GM12878 (cell line): ENCODE measurements at regions not wholly inside any gene's neighbourhood (a gene's known extent, or its start where the extent isn't known, plus 50 kb on each side); places are given as distances from the start of the nearest gene placed in this dataset.

Experiments used
- ATAC-seq: fragments of 200-7000 bp; cut with Tn5 transposase; 3 replicates; pipeline ENCODE4 v1.9.1; 2020; ENCODE audit warnings: mild to moderate bottlenecking, moderate library complexity
- BruUV-seq: library from RNA; stranded (reverse); fragments of 400-500 nt; replicated peaks from 2 replicates; lab custom pipeline; 2021; lab: Mats Ljungman, UMichigan
- CTCF ChIA-PET: fragments of 300-600 bp; sonication (Branson Sonifier 250); formaldehyde crosslinking; extraction: SDS; loops from one replicate; lab custom pipeline; 2021; ENCODE audit warnings: inconsistent platforms; lab: Yijun Ruan, JAX
- POLR2A ChIA-PET: fragments of 350-600 bp; formaldehyde crosslinking; extraction: SDS; loops from one replicate; lab custom pipeline; 2021; ENCODE audit warnings: inconsistent platforms; lab: Charles Lee
- RAD21 ChIA-PET: fragments of 300-600 bp; sonication (Branson Sonifier 250); formaldehyde crosslinking; loops from one replicate; lab custom pipeline; 2023; ENCODE audit warnings: antibody characterized with exemption; ENCODE audit not compliant: unreplicated experiment; lab: Charles Lee
- SMC1A ChIA-PET: fragments of 300-600 bp; sonication (Branson Sonifier 250); formaldehyde crosslinking; loops from one replicate; lab custom pipeline; 2023; ENCODE audit not compliant: unreplicated experiment, uncharacterized antibody; lab: Charles Lee
- DNase-seq: peaks from one replicate; pipeline ENCODE4 v3.0.0-alpha.2; 2011; ENCODE audit warnings: low read depth, low spot score
- FAIRE-seq: peaks from 3 replicates; lab custom pipeline; 2011; peaks lifted over from hg19 to GRCh38; lab: Jason Lieb, UNC
- H2AFZ ChIP-seq: 2 replicates; pipeline ENCODE4 v1.6.0; 2011; ENCODE audit warnings: low read depth, low read length, control low read depth; ENCODE audit not compliant: control insufficient read depth
- H3K27ac ChIP-seq: 2 replicates; pipeline ENCODE4 v1.5.1; 2011; ENCODE audit warnings: control low read depth; ENCODE audit not compliant: control insufficient read depth, insufficient read depth
- H3K27me3 ChIP-seq, 2 experiments: replicated peaks in 1 of 2; 2 replicates each; pipeline versions ENCODE4 v1.6.0 to v1.6.1; 2011; ENCODE audit warnings: low read length in 1 of 2; ENCODE audit not compliant: control insufficient read depth in 2 of 2, insufficient read depth in 2 of 2
- H3K36me3 ChIP-seq, 2 experiments: 2 replicates each; pipeline ENCODE4 v1.5.1; 2011; ENCODE audit warnings: low read length in 1 of 2; ENCODE audit not compliant: control insufficient read depth in 2 of 2, insufficient read depth in 2 of 2
- H3K4me1 ChIP-seq: 2 replicates; pipeline ENCODE4 v1.6.1; 2011; ENCODE audit warnings: mild to moderate bottlenecking, low read length, moderate library complexity, mixed read lengths; ENCODE audit not compliant: control insufficient read depth, insufficient read depth
- H3K4me2 ChIP-seq: 2 replicates; pipeline ENCODE4 v1.6.0; 2011; ENCODE audit warnings: control low read depth; ENCODE audit not compliant: control insufficient read depth, insufficient read depth
- H3K4me3 ChIP-seq: fragments of 200-600 bp; sonication (generic); 2 replicates; pipeline ENCODE4 v1.5.1; 2016
- H3K79me2 ChIP-seq: 2 replicates; pipeline ENCODE4 v1.6.0; 2011; ENCODE audit warnings: low read length; ENCODE audit not compliant: control insufficient read depth, insufficient read depth
- H3K9ac ChIP-seq: 2 replicates; pipeline ENCODE4 v1.8.0; 2011; ENCODE audit warnings: low read length, control low read depth, mixed read lengths; ENCODE audit not compliant: control insufficient read depth, insufficient read depth
- H3K9me3 ChIP-seq: replicated peaks from 3 replicates; pipeline ENCODE4 v1.5.1; 2011; ENCODE audit warnings: mild to moderate bottlenecking, low read length; ENCODE audit not compliant: control insufficient read depth, insufficient read depth
- H4K20me1 ChIP-seq: 2 replicates; pipeline ENCODE4 v1.6.0; 2011; ENCODE audit not compliant: control insufficient read depth, insufficient read depth
- CHD1 ChIP-seq: IDR thresholded peaks from 2 replicates; pipeline ENCODE4 v1.6.1; 2012; ENCODE audit warnings: low read depth, low read length, improper control_type of control experiment
- HDGF ChIP-seq: fragments of 450-650 bp; IDR thresholded peaks from 2 replicates; pipeline ENCODE4 v1.6.1; 2016; ENCODE audit warnings: antibody characterized with exemption
- JUND ChIP-seq: IDR thresholded peaks from 2 replicates; pipeline ENCODE4 v1.6.1; 2012; ENCODE audit warnings: low read depth, mild to moderate bottlenecking, low read length, improper control_type of control experiment, moderate library complexity
- KAT2A ChIP-seq: conservative IDR thresholded peaks from 2 replicates; pipeline ENCODE4 v1.6.1; 2011; ENCODE audit warnings: low read depth, low read length; ENCODE audit not compliant: control insufficient read depth
- MEF2A ChIP-seq: IDR thresholded peaks from 2 replicates; pipeline ENCODE4 v1.6.1; 2011; ENCODE audit warnings: low read depth, mild to moderate bottlenecking, low read length, moderate library complexity; ENCODE audit not compliant: insufficient read depth
- NBN ChIP-seq: fragments of 450-650 bp; IDR thresholded peaks from 2 replicates; pipeline ENCODE4 v1.6.1; 2016
- TAF1 ChIP-seq: IDR thresholded peaks from 2 replicates; pipeline ENCODE4 v1.6.1; 2011; ENCODE audit warnings: mild to moderate bottlenecking, low read depth, low read length, borderline replicate concordance
- ZNF687 ChIP-seq: fragments of 450-650 bp; IDR thresholded peaks from 2 replicates; pipeline ENCODE4 v1.6.1; 2017; ENCODE audit warnings: mild to moderate bottlenecking, moderate library complexity
- WGBS: methylation state at CpG from one replicate; pipeline ENCODE4 v1.1.6; 2016; ENCODE audit warnings: low lambda C conversion rate; ENCODE audit not compliant: insufficient replicate concordance, insufficient coverage; ENCODE audit errors: missing lambda C conversion rate; 5-methylcytosine and 5-hydroxymethylcytosine counted together
- in situ Hi-C: fragments of 300-500 bp; cut with MboI; formaldehyde crosslinking; loops from 9 replicates; pipeline ENCODE4 v1.14.3; 2018; ENCODE audit warnings: mixed read lengths
- intact Hi-C: fragments of 100-400 bp; cut with micrococcal nuclease; formaldehyde crosslinking; loops from one replicate; pipeline ENCODE4 v1.14.2; 2022; ENCODE audit not compliant: unreplicated experiment
- TF ChIP-seq, protein P1 (sequence below): fragments of 450-650 bp; IDR thresholded peaks from 2 replicates; pipeline ENCODE4 v1.6.1; 2016; ENCODE audit warnings: mild to moderate bottlenecking
- TF ChIP-seq, protein P2 (sequence below): fragments of 450-650 bp; IDR thresholded peaks from 2 replicates; pipeline ENCODE4 v1.6.1; 2018; ENCODE audit warnings: mild to moderate bottlenecking, low read depth, moderate library complexity; ENCODE audit not compliant: partially characterized antibody

DNA sequence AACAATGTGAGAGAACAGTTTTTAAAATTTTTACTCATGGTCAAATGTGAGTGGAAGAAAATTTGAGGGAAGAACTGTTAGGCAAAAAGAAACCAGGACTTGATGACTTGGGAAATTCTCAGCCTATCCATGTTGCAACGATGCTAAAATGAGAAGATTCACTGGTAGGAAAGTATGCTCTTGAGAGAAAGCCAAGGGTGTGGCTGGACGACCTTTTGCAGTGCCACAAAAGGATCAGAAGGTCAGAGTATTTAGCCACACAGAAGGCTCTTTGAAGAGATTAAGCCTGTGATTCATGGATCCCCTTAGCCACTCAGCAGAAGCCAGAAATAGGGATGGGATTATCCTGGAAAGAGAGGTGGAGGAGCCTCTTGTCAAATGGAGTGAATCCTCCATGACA, 336.8 kb downstream of the LRIG3 start (continued):
- no peak for TF ChIP-seq ZNF687
- no peak for TF ChIP-seq JUND
- TF ChIP-seq HDGF = no peak

DNA sequence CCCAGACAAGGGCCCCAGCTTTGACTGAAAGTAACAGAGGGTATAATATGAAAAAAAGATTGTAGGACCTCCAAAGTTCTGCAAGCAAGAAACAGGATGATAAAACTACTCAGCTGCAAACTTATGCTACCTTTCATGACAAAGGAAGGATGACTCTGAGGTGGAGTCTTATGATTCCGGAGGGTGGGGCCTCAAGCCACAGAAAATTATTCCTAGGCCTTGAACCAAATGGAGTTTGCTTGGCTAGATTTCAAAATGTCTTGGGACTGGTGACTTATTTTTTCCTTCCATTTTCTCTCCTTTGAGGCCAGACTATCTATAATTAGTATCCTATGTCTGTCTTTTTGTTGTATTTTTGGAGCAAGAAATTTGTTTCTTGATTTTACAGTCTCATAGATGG, 336.4 kb downstream of the LRIG3 start:
- H3K4me1 ChIP-seq = no peaks in the 10 kb centered on the region
- ChIA-PET POLR2A (no interaction called here), SMC1A (interaction anchor here (2.1 kb wide), 1 partner anchor 8 kb away, joined by 5 read pairs; no protein-coding TSS in a partner anchor), CTCF (interaction anchor here (0.5 kb wide), 1 partner anchor 427 kb away, joined by 4 read pairs; no protein-coding TSS in a partner anchor), RAD21 (no interaction called here)
- no peak overlapping the region for H3K9ac ChIP-seq
- ATAC-seq (no peak), FAIRE-seq (no peak), DNase-seq (no peak)
- no peak overlapping the region for H3K4me2 ChIP-seq
- H3K4me3 ChIP-seq = no peak overlapping the region
- no TSS peak for BruUV-seq
- H3K9me3 ChIP-seq = no peaks in the 10 kb centered on the region
- intact Hi-C loops (no loop called here), in situ Hi-C loops (no loop called here)
- H4K20me1 ChIP-seq = no peaks in the 10 kb centered on the region
- no peak overlapping the region for H2AFZ ChIP-seq
- no peak overlapping the region for H3K27ac ChIP-seq
- H3K79me2 ChIP-seq = no peaks in the 10 kb centered on the region
- H3K36me3 ChIP-seq = no peaks in the 10 kb centered on the region
- WGBS = 0% methylated on average over 1 of the region's 1 CpG
- no peaks in the 10 kb centered on the region for H3K27me3 ChIP-seq
- TF ChIP-seq CHD1 = no peak
- TF ChIP-seq, protein P1, sequence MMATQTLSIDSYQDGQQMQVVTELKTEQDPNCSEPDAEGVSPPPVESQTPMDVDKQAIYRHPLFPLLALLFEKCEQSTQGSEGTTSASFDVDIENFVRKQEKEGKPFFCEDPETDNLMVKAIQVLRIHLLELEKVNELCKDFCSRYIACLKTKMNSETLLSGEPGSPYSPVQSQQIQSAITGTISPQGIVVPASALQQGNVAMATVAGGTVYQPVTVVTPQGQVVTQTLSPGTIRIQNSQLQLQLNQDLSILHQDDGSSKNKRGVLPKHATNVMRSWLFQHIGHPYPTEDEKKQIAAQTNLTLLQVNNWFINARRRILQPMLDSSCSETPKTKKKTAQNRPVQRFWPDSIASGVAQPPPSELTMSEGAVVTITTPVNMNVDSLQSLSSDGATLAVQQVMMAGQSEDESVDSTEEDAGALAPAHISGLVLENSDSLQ = no peak
- TF ChIP-seq MEF2A = no peak
- TF ChIP-seq TAF1 = no peak
- TF ChIP-seq, protein P2, sequence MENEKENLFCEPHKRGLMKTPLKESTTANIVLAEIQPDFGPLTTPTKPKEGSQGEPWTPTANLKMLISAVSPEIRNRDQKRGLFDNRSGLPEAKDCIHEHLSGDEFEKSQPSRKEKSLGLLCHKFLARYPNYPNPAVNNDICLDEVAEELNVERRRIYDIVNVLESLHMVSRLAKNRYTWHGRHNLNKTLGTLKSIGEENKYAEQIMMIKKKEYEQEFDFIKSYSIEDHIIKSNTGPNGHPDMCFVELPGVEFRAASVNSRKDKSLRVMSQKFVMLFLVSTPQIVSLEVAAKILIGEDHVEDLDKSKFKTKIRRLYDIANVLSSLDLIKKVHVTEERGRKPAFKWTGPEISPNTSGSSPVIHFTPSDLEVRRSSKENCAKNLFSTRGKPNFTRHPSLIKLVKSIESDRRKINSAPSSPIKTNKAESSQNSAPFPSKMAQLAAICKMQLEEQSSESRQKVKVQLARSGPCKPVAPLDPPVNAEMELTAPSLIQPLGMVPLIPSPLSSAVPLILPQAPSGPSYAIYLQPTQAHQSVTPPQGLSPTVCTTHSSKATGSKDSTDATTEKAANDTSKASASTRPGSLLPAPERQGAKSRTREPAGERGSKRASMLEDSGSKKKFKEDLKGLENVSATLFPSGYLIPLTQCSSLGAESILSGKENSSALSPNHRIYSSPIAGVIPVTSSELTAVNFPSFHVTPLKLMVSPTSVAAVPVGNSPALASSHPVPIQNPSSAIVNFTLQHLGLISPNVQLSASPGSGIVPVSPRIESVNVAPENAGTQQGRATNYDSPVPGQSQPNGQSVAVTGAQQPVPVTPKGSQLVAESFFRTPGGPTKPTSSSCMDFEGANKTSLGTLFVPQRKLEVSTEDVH = no peak
- TF ChIP-seq NBN = no peak
- no peak for TF ChIP-seq KAT2A
